IPS-18c (cell line): ENCODE measurements at regions not wholly inside any gene's neighbourhood (a gene's known extent, or its start where the extent isn't known, plus 50 kb on each side); places are given as distances from the start of the nearest gene placed in this dataset.
A peak's percentile ranks its signal among the peaks of the same experiment; 100 is the strongest.

Experiments
- H3K4me3 ChIP-seq: 2 replicates; pipeline ENCODE4 v1.7.0; 2013; ENCODE audit warnings: low read depth, mild to moderate bottlenecking, low read length, moderate library complexity; ENCODE audit not compliant: insufficient read depth
- H3K9me3 ChIP-seq: one replicate; pipeline ENCODE4 v1.6.1; 2013; ENCODE audit warnings: mild to moderate bottlenecking, low read length, moderate library complexity; ENCODE audit not compliant: control insufficient read depth, insufficient read depth

GRCh38 chr1:167145965-167146364 lies 52.1 kb downstream of the STYXL2 start:
- Histone ChIP-seq H3K9me3 (no peaks in the 10 kb centered on the region), H3K4me3 (no peak overlapping the region)

- Histone ChIP-seq H3K9me3 (no peaks in the 10 kb centered on the region), H3K4me3 (no peak overlapping the region)
These were observed 53.1 kb downstream of the STYXL2 start for GRCh38 chr1:167146903-167147539.

GRCh38 chr1:167148421-167148820 lies 54.5 kb downstream of the STYXL2 start:
- no peaks in the 10 kb centered on the region for H3K9me3 ChIP-seq
- H3K4me3 ChIP-seq = no peak overlapping the region

GRCh38 chr1:167149793-167150491 lies 56.1 kb downstream of the STYXL2 start:
- H3K4me3 ChIP-seq = no peak overlapping the region
- H3K9me3 ChIP-seq = no peaks in the 10 kb centered on the region

- no peaks in the 10 kb centered on the region for H3K9me3 ChIP-seq
- H3K4me3 ChIP-seq = no peak overlapping the region
These were observed 56.6 kb downstream of the STYXL2 start for GRCh38 chr1:167150492-167150833.

GRCh38 chr1:167152192-167152876 lies 58.5 kb downstream of the STYXL2 start:
- Histone ChIP-seq H3K4me3 (no peak overlapping the region), H3K9me3 (no peaks in the 10 kb centered on the region)

- H3K9me3 ChIP-seq = no peaks in the 10 kb centered on the region
- H3K4me3 ChIP-seq = no peak overlapping the region
These were observed 62.6 kb downstream of the STYXL2 start for GRCh38 chr1:167156466-167156865.

GRCh38 chr1:167157114-167157513 lies 63.2 kb downstream of the STYXL2 start:
- Histone ChIP-seq H3K4me3 (no peak overlapping the region), H3K9me3 (no peaks in the 10 kb centered on the region)

GRCh38 chr1:167158111-167158812 lies 62.4 kb upstream of the POU2F1 start:
- H3K4me3 ChIP-seq = no peak overlapping the region

GRCh38 chr1:167158813-167159275 lies 61.8 kb upstream of the POU2F1 start:
- H3K9me3 ChIP-seq = no peaks in the 10 kb centered on the region

More at GRCh38 chr1:167158111-167158812, 62.4 kb upstream of the POU2F1 start:
- no peaks in the 10 kb centered on the region for H3K9me3 ChIP-seq

GRCh38 chr1:167159782-167160181 lies 60.9 kb upstream of the POU2F1 start:
- no peak overlapping the region for H3K4me3 ChIP-seq
- H3K9me3 ChIP-seq = no peaks in the 10 kb centered on the region

More at GRCh38 chr1:167158813-167159275, 61.8 kb upstream of the POU2F1 start:
- H3K4me3 ChIP-seq = no peak overlapping the region

GRCh38 chr1:167161242-167161641 lies 59.4 kb upstream of the POU2F1 start:
- Histone ChIP-seq H3K9me3 (no peaks in the 10 kb centered on the region), H3K4me3 (no peak overlapping the region)

GRCh38 chr1:167161762-167162161 lies 58.9 kb upstream of the POU2F1 start:
- H3K4me3 ChIP-seq = no peak overlapping the region

GRCh38 chr1:167165219-167165618 lies 55.5 kb upstream of the POU2F1 start:
- Histone ChIP-seq H3K4me3 (no peak overlapping the region), H3K9me3 (no peaks in the 10 kb centered on the region)

More at GRCh38 chr1:167161762-167162161, 58.9 kb upstream of the POU2F1 start:
- H3K9me3 ChIP-seq = no peaks in the 10 kb centered on the region

GRCh38 chr1:167165948-167166689 lies 54.6 kb upstream of the POU2F1 start:
- H3K9me3 ChIP-seq = no peaks in the 10 kb centered on the region
- H3K4me3 ChIP-seq = 0 out of 2 replicates have a peak overlapping the region, but pooled peaks have one; percentile 2

GRCh38 chr1:167166690-167167075 lies 54.0 kb upstream of the POU2F1 start:
- H3K4me3 ChIP-seq = no peak overlapping the region
- no peaks in the 10 kb centered on the region for H3K9me3 ChIP-seq

- Histone ChIP-seq H3K9me3 (no peaks in the 10 kb centered on the region), H3K4me3 (no peak overlapping the region)
These were observed 52.3 kb upstream of the POU2F1 start for GRCh38 chr1:167168424-167168823.
